NCI-H1436 (cell line): ENCODE measurements at regions not wholly inside any gene's neighbourhood (a gene's known extent, or its start where the extent isn't known, plus 50 kb on each side); places are given as distances from the start of the nearest gene placed in this dataset.

Experiments
- DNase-seq: peaks from one replicate; lab custom pipeline; 2025; lab: John Stamatoyannopoulos, UW

DNA sequence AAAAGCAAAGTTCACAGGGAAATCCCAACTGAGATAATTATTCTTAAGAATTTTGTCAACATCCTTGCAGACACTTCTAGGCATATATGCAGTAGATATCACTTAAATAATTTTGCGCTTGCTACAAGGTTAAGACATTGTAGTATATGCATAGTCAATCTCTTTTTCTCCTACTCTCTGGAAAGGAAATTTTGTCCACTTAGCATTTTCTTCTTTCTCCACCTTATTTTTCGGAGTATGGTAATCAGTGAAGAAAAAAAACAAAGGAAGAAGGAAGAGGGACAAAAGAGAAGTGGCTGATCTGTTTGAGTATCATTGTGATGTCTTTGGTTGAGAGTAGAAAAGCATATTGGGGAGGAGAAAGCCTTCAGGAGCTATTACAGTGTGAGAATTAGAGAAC, 104.6 kb downstream of the LACC1 start:
- no peak for DNase-seq

DNA sequence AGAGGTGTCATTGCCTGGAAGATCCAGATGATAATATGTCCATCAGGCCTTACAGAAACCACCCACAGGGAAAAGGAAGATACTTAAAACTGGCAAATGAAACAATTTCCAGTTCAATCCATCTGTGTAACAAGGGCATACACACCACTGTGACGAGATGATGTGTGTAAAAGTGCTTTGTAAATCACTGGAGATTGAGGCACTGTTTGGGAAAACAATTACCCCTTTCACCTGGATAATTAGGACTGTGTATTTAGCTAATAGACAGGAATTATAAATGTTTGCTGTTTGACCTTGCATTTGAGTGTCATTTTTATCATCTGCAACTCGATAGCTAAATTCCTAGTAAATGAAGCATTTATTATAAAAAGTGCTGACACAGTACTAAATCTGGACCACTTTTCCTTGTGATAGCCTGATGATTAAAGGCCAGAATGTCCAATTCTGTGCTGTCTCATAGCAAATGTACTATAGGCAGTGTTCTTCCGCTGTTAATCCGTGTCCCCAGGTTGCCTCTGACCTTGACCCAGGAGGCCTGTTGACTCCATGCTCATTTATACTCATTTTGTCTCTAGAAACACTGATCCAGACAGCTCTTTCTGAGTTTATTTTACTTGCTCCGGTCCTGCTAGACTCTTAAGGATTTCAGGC, 105.8 kb downstream of the LACC1 start:
- peak; percentile 4 for DNase-seq

DNA sequence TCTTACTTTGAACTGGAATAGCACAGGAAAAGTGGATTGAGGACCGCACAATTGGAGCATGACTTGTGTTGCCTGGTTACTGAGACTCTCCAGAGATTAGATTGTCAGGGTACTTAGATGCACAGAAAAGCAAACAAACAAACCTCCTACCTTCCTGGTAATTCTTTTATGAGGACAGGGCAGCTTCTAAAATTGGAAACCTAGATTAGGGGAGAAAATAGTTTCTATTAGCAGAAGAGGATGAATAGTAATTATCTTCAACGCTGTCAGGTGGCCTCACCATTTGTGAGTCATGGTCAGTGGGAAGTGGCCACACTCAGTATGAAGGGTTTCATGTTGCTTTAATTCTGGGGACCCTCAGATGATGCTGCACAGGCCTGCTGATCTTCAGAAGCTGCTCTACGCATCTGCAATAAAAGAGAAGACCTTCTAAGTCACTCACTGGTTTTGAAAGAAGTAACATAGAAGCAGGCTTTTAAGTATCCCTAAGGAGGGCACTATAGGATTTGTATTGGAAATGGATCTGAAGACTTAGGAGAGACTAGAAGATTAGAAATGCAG, 106.8 kb downstream of the LACC1 start:
- DNase-seq = peak; percentile 45

DNA sequence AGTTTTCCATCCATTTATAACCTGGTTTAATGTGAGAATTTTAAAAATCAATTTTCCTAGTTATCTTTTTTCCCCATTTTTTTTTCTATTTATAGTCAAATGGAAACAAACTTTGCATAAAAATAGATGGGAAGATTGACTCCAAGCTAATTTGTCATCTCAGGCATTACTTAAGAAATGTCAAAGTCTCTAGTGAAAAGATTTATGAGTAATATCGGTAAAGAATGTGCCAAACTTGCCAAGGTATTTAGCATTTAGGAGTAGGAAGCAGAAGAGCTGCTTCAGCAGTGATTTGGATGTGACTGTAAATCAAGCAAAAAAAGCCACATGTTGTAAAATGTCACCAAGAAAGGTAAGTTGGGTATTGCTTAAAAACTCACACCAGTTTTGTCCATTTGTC, 108.6 kb downstream of the LACC1 start:
- DNase-seq = no peak

DNA sequence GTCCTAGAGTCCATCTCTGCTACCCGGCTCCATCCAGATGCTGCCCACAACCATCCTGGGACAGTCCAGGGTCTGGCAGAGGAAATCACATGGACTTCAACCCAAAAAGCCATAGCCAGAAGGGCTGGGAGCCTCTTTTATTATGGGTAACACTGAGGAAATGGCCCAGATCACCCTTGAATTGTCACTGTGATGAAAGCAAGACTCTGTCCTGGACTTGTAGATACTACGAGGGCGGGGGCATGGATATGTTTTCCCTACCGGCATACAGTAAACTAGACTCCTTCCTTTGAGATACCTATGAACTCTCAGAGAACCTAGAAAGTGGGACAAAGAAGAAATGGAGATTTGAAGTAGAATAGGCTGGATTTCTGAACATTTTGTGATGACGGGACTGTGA, 110.3 kb downstream of the LACC1 start:
- DNase-seq = no peak

DNA sequence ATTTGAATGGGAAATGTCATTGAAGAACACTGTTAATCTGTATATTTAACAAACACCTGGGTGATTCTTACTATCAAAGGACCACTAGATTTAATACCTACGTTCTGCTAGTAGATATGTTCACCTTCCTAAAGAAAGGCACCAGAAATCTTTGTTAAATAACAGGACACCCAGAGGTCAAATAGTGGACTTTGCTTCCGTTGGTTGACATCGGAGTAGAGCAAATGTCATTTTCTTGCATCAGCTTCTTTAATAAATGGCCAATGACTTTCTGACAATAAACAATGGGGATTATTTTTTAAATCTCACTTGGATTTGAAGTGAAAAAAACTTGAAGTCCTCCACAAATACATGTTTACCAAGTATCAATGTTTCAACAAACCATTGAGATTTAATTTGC, 111.1 kb downstream of the LACC1 start:
- no peak for DNase-seq

DNA sequence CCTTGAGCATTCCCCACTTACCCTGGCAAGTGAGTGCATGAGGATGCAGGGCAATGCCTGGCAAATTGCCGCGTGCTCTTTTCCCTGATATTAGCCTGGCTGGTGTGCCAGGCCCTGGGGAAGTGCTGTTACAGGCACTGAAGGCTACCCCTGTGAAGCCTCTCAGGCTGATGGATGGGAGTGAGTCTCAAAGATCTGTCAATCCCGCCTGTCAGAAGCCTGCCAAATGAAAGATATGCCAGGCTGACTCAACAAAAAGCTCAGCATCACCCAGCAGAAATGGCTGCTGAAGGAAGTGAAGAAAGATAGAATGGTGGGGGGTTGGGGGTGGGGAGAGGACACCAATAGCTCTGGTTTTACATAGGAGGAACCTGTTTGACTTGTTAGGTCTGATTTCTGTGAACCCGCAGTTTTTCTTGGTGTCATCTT, 112.1 kb downstream of the LACC1 start:
- DNase-seq = no peak

DNA sequence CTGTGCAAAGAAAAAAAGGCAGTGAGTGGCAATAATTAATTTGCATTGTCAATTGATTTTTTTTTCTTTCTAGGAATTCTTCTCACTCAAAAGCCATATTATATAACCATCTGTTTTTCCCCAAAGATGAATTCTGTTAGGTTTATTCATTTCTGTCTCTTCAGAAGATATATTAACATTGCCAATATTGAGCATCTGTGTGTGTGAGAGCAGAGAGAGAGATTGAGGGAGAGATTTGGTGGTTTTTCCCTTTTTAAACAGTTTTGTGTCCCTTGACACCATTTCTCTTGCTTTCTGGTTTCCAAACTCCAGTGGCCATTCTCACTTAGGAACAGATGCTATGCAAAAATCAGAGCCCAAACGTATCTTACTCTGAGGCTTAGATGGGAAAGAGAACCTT, 112.5 kb downstream of the LACC1 start:
- DNase-seq = no peak

DNA sequence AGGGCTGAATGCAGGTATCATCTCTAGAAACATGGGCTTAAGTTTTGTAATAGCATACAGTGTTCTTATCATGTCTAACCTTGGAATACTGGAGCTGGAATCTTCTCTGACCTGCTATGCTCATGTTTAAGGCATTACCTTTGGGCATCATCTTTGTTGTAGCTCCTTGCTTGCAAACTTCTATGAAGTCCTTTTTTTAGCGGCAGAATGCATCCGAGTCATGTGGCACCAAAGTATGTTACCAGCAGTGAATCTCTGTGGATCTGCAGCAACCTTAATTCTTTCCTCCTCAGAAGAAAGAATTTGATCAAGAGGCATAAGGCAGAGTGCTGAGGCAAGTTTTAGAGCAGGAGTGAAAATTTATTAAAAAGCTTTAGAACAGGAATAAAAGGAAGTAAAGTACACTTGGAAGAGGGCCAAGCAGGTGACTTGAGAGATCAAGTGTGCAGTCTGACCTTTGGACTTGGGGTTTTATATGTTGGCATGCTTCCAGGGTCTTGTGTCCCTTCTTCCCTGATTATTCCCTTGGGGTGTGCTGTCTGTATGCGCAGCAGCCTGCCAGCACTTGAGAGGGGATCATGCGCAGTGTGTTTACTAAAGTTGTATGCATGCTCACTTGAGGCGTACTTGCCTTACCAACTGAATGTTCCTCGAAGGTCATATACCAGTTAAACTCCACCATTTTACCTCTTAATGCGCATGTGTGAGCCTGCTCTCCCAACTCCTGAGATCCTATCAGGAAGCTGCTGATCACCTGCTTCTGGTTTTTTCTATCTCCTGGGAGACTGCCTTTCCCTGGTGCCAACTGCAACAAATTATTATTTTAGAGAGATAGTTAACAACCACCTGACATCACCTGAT, 115.5 kb downstream of the LACC1 start:
- no peak for DNase-seq

DNA sequence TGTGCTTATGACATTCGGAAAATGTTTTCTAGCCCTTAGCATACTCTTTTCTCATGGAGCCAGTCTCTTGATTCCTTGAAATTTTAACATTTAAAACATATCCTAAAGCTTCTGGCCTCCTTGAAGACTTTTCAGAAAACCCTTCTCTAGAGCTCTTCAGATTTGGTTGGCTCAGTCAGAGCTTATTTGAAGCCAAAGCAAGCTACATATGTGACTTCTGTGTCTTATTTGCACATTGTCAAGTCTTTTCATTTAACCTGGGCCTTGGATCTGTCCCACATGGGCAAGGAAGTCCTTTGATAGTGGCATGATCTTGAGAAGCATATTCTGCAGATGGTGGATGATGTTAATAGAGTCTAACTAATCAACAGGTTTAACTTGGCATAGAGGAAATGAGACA, 116.5 kb downstream of the LACC1 start:
- DNase-seq = no peak

DNA sequence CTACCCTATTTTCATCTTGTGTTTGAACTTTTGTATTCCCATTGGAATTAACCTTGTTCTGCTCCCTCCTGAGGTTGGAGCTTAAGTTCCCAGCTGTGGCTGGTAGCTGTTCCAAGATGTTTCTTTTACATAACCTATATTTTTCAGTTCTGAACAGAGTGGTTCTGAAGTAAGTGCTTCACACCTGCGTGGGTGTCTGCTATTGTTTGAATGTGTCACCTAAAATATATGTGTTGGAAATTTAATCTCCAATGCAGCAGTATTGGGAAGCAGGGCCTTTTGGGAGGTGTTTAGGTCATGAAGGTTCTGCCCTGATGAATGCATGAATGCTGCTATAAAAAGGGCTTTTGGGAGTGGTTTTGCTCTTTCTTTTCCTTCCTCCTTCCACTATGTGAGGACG, 123.8 kb downstream of the LACC1 start:
- DNase-seq = no peak

DNA sequence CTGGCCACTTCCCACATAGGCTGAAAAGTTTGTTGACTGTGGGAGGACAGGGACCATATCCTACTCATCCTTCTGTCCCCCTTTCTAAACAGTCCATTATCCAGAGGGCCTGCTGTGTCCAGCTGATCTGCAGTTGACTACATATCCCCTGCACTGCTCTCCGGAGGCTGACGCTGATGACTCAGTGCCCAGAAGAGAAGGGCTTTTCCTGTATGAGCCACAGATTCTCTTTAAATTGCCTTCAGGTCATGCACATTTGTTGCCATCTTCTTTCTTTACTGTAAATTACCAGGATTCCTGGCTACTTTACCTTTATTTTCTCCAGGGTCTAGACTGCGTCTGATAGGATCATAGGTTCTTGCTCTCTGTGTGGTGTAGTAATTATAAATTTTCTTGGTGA, 125.2 kb downstream of the LACC1 start:
- no peak for DNase-seq

DNA sequence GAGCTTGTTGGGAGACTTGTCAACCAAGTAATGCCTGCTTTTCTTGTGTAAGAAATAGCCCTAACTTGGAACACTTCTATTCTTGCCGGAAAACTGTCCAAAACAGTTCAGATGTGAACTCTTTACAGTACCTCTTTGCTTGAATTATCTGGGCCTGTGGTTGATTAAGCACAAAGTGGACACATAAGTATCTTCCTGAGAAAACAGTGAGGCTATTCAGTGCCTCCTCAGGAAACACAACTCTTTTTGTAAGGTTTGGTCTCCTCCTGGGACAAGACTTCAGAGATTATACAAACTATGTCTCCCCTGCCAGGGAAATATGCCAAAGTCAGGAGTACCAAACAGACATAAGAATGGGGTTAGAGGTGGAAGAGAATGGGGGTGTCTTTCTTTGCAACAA, 127.7 kb downstream of the LACC1 start:
- DNase-seq = no peak

DNA sequence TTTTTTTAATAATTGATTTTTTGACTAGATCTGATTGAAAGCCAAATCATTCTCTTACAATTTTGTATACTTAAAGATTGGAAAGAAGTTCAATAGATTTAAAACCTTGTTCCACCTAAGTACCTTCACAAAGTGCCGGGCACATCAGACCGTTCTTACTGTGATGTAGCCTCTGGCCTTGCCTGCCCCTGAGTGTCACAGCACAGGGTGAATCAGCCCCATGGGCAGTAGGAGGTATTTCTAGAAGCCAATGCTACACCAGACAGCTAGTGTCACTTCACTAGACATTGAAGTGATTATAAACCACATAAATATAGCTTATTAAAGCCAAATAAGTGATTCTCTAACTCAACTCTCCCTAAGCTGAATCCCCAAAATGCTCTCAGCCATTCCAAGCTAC, 131.3 kb downstream of the LACC1 start:
- DNase-seq = no peak

DNA sequence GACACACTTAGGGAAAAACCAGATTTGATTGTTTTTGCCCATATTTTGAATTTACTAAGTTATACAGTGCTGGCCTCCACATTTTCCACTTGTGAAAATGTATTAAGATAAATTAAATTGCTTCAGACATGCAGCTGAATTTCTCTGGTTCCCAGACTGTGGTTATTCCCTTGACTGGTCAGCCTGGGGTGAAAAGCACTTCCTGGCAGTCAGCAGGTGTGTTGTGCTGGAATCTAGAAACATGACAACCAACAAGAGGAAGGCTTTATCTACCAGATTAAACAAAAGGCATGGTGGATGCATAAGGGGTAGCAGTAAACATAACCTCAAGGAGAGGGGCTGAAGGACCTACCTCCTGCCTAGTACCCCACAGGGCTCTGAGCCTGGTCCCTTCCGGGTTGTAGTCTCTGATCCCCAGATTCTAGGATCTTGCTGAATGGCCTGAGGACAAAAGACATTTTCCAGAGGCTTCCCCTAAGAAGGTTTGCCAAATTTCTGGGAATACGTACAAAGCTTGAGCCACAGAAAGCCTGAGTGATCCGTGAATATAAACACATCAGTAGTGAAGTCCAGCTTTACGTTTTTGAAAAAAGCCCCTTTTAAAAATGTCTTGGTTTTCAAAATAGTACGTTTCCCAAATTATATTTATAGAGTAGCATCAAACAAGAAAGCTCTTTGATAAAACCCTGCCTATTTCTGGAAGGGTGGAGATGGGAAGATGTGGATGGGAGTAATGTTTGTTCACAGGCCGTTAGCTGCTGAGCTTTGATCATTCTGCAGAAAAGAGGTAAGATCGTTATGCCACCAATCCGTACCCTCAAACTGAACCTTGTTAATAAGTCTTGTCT, 133.4 kb downstream of the LACC1 start:
- no peak for DNase-seq

DNA sequence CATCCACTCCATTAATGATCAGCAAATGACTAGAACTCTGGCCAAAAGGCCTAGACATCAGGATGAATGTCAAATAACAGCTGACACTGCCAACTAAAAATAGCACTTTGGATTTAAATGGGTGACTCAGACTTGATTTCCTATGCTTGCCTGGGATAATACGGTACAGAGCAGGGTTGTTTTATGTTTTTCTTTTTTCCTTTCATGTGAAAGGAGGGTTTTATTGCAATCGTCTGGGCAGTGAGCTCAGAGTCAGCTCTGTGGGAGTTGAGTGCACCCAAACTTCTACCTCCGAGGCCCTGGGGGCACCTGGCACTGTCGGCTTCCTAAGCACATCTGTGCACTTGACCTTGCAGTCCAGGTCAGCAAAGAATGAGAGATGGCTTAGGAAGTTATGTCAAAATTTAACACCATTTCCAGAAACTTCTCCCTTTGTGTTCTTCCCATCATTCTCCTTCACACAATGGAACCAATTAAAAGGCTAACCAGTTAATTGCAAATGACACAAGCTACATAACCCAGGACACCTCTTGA, 134.1 kb downstream of the LACC1 start:
- DNase-seq = no peak

DNA sequence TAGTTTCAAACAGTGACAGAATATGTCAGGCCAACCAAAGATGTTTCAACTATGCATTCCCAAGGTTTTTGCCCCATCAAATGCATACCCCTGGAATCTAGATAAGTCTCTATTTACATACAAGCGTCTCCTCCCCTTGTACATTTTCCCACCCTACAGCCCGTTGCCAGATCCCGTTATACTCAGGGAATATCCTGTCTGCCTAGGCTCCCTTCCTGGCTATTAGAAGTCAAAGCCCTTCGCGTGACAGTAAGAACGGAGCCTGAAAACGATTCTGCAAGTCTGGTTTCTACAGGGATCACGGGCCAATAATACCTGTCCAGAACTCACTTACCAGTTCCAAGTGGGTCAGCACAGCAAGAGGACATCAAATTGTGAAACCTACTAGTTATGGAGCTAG, 134.8 kb downstream of the LACC1 start:
- no peak for DNase-seq

DNA sequence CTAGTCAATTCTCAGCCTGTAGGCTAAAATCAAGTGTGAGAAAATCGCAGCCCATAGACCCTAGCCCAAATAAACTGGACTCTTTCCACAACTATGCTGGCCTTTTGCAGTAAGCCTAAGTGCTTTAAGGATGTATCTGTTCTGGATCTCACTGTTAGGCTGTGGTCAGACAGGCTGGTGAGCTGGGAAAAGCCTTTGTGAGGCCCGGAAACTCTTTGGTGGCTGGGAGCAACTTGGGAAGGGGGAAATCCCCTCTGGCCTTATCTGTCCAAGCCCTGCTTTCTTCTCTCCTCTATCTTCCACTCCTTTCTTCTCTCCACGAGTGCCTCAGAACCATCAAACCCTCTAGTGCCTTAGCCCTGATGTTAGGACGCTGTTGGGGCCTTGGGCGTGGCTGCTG, 135.4 kb downstream of the LACC1 start:
- no peak for DNase-seq

DNA sequence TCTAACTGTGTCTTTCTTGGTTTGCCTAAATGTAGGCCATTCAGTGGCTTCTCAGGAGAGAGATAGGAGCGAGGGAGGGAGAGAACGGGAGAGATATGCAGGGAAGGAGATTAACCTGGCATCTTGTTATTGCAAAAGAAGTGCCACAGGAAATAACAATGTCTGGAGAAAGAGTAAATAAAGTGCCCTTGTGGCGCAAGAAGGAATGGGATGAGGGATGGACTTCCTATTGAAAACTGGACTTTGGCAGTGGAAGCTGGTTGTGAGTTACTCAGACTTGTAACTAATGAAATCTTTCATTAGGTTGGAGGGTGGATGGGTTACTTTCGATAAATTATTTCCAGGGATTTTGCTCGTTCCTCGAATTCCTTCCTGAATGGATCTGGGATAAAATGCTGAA, 136.1 kb downstream of the LACC1 start:
- DNase-seq = no peak

DNA sequence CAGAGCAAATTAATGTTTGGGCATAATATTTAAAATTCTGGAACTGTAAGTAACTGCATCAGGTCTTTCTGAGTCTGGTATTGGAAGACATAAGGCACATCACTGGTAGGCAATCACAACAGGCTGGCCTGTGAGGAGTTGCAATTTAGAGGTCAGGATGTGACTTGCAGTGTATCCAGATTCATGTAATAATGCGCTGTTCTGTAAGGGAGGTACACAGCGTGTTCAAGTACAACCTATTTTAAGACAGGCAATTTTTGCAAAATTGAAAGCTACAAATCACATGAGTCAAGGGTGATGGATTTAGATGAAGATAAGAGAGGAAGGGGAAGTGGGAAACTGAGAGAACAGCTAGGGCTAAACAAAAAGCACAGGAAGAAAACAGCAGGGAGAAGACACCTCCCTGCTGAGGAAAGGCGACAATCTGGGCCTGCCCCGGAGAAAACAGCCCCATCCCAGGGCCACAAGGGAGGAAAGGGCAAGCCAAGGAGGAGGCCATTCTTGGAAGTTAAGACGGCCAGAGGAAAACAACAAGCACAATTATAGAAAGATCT, 138.1 kb downstream of the LACC1 start:
- DNase-seq = no peak

DNA sequence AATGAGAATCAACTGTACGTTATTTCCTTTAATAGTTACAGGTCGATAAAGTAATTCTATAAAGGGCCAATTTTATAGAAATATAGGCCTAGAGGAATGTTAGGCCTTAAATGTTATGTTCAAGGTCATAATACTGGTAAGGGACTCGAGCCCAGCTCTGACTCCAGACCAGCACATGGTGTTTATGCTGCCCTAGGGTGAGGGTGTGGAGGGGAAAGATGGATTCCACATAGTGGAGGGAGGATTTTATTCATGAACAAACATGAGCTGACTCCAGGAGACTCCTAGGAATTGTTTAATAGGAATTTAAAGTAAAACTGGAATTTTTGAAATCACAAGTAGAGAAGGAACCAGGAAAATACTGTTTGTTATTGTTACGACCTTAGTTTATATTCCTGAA, 139.9 kb downstream of the LACC1 start:
- DNase-seq = no peak

DNA sequence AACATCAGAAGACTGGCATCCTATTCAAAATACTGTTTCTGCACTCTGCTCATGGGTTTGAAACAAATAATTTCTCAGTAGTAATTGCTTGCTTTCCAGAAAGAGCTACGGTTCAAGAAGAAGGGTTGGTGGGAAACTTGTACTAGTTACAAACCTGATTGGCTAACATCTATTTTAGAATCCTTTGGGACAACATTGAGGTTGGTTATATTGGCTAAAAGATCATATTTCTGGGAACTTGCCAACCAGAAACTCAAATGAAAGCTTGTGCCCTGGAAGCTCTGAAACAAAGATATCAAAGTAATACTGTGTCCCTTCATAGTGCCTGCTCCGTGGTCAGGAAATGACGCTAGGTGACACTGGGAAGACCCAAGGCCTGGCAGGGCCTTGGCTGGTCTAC, 141.7 kb downstream of the LACC1 start:
- no peak for DNase-seq
